Right forelimb (tissue), 1 donor: ENCODE measurements at regions not wholly inside any gene's neighbourhood (a gene's known extent, or its start where the extent isn't known, plus 50 kb on each side); places are given as distances from the start of the nearest gene placed in this dataset.

Experiments used
- DNase-seq: peaks from one replicate; pipeline ENCODE4 v3.0.0-alpha.2; 2018

GRCh38 chr2:134190062-134190806 is 63.6 kb upstream of the MGAT5 start:
- DNase-seq: no peak

DNA sequence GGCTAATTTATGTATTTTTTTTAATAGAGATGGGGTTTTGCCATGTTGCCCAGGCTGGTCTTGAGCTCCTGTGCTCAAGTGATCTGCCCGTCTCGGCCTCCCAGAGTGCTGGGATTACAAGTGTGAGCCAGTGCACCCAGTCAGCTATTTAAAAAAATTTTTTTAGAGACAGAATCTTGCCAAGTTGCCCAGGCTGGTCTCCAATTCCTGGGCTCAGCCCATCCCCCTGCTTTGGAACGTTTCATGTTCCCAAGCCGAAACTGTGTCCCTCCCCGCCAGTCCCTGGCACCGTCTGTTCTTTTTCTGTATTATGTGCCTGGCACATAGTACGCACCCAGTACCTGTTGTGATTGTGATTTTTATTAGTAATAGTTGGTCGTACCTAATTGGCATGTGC is 63.1 kb upstream of the MGAT5 start:
- no peak for DNase-seq

DNA sequence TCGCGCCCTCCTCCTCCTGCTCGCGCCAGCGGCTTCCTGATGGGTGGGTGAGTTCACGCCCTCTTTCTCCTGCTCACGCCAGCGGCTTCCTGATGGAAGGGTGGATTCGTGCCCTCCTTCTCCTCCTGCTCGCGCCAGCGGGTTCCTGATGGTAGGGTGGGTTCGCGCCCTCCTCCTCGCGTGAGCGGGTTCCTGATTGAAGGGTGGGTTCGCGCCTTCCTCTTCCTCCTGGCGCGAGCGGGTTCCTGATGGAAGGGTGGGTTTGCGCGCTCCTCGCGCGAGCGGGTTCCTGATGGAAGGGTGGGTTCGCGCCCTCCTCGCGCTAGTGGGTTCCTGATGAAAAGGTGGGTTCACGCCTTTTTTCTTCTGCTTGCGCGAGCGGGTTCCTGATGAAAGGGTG is 62.0 kb upstream of the MGAT5 start:
- DNase-seq: no peak

GRCh38 chr2:134193006-134193405 is 60.9 kb upstream of the MGAT5 start:
- DNase-seq: no peak

GRCh38 chr2:134194519-134194918 is 59.4 kb upstream of the MGAT5 start:
- DNase-seq: no peak

- no peak for DNase-seq
Observed at GRCh38 chr2:134195341-134195740, 58.5 kb upstream of the MGAT5 start.

DNA sequence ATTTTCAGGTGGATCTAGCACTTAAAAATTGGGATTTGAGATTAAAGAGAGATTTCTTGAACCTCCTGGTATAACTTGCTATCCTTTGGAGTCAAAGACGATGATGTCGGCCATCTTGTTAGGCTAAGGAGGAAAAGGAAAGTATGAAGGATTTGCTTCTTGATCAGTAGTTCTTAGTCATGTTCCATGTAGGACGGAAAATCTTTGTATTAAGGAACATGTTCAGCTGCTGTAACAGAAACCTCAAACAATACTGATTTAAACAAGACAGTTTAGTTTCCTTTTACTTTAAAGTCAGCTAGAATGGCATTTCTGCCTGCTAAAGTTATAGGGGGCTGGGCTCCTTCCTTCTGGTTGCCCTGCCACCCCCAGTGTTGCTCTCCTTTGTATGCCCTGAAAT is 56.4 kb upstream of the MGAT5 start:
- no peak for DNase-seq

DNA sequence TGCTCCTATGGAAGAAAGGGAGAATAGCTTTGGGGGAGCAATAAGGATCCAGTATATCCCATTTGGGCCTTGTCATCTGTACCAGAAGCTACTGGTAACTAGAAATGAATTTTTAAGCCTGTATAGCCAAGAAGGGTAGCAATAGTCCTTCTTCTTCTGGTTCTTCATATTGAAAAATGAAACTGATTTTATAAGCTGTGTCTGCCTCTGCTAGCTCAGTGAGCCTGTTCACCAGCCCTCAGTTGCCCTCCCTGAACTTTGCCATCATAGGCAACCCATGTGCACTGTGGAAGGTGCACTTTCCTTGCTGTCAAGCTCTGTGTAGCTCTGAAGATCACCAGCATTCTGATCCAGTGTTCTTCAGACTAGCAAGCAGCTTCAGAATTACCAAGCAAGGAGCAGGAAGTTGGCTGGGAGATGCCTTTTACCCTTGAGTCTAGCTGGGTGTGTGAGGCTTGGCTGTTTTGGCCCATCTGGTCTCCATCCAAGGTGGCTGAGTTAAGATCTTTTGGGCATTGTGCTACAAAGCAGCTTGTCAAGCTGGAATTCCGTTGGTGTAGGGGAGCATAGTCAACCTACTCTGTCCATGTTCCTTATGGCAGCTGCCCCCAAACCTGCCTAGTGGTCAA is 55.8 kb upstream of the MGAT5 start:
- no peak for DNase-seq

DNA sequence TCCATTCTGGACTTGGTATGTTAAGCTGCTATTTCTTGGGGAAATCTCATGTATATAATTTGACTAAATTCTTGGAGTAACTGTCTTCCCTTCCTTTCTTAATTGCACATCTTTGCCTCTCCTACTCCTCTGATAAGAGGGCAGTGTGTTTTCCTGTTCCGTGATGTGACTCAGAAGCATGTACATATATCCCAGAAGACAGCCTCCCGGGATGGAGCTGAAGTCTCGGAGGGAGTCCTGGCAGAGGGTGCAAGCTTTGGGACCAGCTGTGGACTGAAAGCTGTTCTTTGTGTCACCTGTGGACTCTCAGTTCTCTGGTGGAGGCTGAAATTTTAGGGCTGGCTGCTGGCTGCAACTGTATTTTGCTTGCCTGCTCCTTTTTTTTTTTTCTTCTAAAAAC is 54.7 kb upstream of the MGAT5 start:
- DNase-seq: no peak

DNA sequence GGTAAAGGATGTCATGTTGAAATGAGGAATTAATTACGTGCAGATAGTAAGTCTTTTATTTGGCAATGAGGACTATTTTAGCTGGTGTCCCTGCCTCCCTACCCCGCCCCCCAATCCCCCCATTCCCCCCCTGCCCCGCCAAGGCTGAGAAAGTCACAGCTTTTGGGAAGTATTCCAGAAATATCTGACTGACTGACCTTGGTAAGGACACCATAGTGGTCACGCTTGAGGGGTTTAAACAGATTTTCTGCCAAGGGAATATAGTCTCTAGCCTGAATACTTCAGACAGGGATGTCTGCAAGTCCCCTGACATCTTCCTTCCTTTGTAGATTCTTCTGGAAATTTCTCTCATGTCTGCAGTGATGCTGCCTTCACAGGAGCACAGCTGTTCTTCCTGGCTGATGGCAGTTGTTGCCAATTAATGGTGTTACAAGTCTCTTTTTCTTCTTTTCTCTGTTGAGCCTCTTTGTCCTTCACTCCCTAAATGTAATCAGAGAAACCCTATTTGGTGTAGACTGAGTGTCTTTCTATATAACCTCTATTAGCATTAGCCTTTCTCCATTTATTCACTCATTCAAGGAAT is 53.7 kb upstream of the MGAT5 start:
- no peak for DNase-seq

- no peak for DNase-seq
Observed at GRCh38 chr2:134201533-134201932, 52.3 kb upstream of the MGAT5 start.

GRCh38 chr2:134202371-134202770 is 51.5 kb upstream of the MGAT5 start:
- no peak for DNase-seq

DNA sequence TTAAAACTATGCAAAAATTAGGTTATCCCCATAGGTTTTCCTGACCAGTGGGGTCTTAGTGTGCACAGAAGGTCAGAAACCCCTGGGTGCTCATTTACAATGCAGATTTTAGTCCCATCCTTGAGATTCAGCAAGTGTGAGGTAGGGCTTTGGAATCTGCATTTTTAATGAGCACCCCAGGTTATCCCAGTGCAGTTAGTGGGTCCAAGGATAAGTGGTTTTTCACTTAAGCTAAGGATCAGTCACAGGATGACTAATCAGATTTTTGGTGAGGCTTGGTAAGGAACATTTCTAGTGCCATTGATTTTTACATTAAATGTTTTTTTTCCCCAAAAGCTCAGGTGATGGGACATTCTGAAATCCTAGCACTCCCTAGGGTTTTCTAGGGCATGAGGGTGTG is 50.7 kb upstream of the MGAT5 start:
- no peak for DNase-seq
